NAMALWA (cell line): ENCODE measurements at regions not wholly inside any gene's neighbourhood (a gene's known extent, or its start where the extent isn't known, plus 50 kb on each side); places are given as distances from the start of the nearest gene placed in this dataset.
"Not testable (repeated sequence)": the region's sequence is repeated elsewhere in the genome, so short reads cannot be mapped to it uniquely, and the experiment has no call there.

Source experiments
- DNase-seq: peaks from one replicate; pipeline ENCODE4 v3.0.0-alpha.2; 2015; ENCODE audit warnings: low spot score

- no peak for DNase-seq
Measured at GRCh38 chr10:130968511-130968910, 343.0 kb downstream of the TCERG1L start.

GRCh38 chr10:130968964-130969363 lies 342.6 kb downstream of the TCERG1L start:
- DNase-seq = no peak

GRCh38 chr10:130969700-130970099 lies 341.8 kb downstream of the TCERG1L start:
- no peak for DNase-seq

GRCh38 chr10:130970341-130971122 lies 341.0 kb downstream of the TCERG1L start:
- DNase-seq = no peak

GRCh38 chr10:130971123-130971435 lies 340.4 kb downstream of the TCERG1L start:
- no peak for DNase-seq

- DNase-seq = no peak
Measured at GRCh38 chr10:130973127-130973839, 338.2 kb downstream of the TCERG1L start.

GRCh38 chr10:130974166-130974565 lies 337.4 kb downstream of the TCERG1L start:
- DNase-seq = no peak

GRCh38 chr10:130975351-130975750 lies 336.2 kb downstream of the TCERG1L start:
- not testable (repeated sequence) for DNase-seq

GRCh38 chr10:130982802-130983201 lies 328.7 kb downstream of the TCERG1L start:
- no peak for DNase-seq

GRCh38 chr10:130983749-130984148 lies 327.8 kb downstream of the TCERG1L start:
- DNase-seq = no peak

GRCh38 chr10:130984686-130985085 lies 326.8 kb downstream of the TCERG1L start:
- DNase-seq = no peak

GRCh38 chr10:130985158-130985753 lies 326.3 kb downstream of the TCERG1L start:
- DNase-seq = no peak

- DNase-seq = no peak
Measured at GRCh38 chr10:130986846-130987245, 324.7 kb downstream of the TCERG1L start.

- no peak for DNase-seq
Measured at GRCh38 chr10:130987401-130987800, 324.1 kb downstream of the TCERG1L start.

- no peak for DNase-seq
Measured at GRCh38 chr10:130989670-130990232, 321.8 kb downstream of the TCERG1L start.

- DNase-seq = no peak
Measured at GRCh38 chr10:130990486-130990885, 321.0 kb downstream of the TCERG1L start.

GRCh38 chr10:130992802-130993523 lies 318.6 kb downstream of the TCERG1L start:
- DNase-seq = no peak

- no peak for DNase-seq
Measured at GRCh38 chr10:130993612-130994011, 317.9 kb downstream of the TCERG1L start.

GRCh38 chr10:130994191-130994590 lies 317.3 kb downstream of the TCERG1L start:
- no peak for DNase-seq

GRCh38 chr10:130994845-130995244 lies 316.7 kb downstream of the TCERG1L start:
- no peak for DNase-seq

- DNase-seq = no peak
Measured at GRCh38 chr10:130997267-130998045, 314.1 kb downstream of the TCERG1L start.
